ENCODE measurements at regions not wholly inside any gene's neighbourhood (a gene's known extent, or its start where the extent isn't known, plus 50 kb on each side); places are given as distances from the start of the nearest gene placed in this dataset.

- DNase-seq: no peak
Observed at GRCh38 chr6:33967966-33968724, 164.3 kb upstream of the MLN start.

GRCh38 chr6:33967265-33967767, 163.5 kb upstream of the MLN start:
- no peak for DNase-seq

- no peak for DNase-seq
Observed at GRCh38 chr6:33966536-33966935, 162.7 kb upstream of the MLN start.

- DNase-seq: no peak
Observed at GRCh38 chr6:33965766-33966165, 162.0 kb upstream of the MLN start.

- no peak for DNase-seq
Observed at GRCh38 chr6:33964387-33964786, 160.6 kb upstream of the MLN start.

GRCh38 chr6:33963136-33963750, 159.4 kb upstream of the MLN start:
- no peak for DNase-seq

- DNase-seq: no peak
Observed at GRCh38 chr6:33962246-33963027, 158.6 kb upstream of the MLN start.

GRCh38 chr6:33961691-33962090, 157.9 kb upstream of the MLN start:
- no peak for DNase-seq

- DNase-seq: no peak
Observed at GRCh38 chr6:33960345-33961313, 156.8 kb upstream of the MLN start.

GRCh38 chr6:33959661-33960344, 156.0 kb upstream of the MLN start:
- DNase-seq: no peak

GRCh38 chr6:33959329-33959651, 155.5 kb upstream of the MLN start:
- DNase-seq: no peak

GRCh38 chr6:33958526-33959328, 154.9 kb upstream of the MLN start:
- no peak for DNase-seq

GRCh38 chr6:33957892-33958525, 154.2 kb upstream of the MLN start:
- no peak for DNase-seq

- DNase-seq: no peak
Observed at GRCh38 chr6:33957131-33957891, 153.5 kb upstream of the MLN start.

GRCh38 chr6:33956206-33956605, 152.4 kb upstream of the MLN start:
- DNase-seq: no peak

GRCh38 chr6:33955566-33955965, 151.8 kb upstream of the MLN start:
- no peak for DNase-seq

GRCh38 chr6:33954453-33954852, 150.7 kb upstream of the MLN start:
- no peak for DNase-seq

- DNase-seq: no peak
Observed at GRCh38 chr6:33953171-33953570, 149.4 kb upstream of the MLN start.

- DNase-seq: no peak
Observed at GRCh38 chr6:33952016-33952415, 148.2 kb upstream of the MLN start.
